Glomerular visceral epithelial cell (primary cell): ENCODE measurements at regions not wholly inside any gene's neighbourhood (a gene's known extent, or its start where the extent isn't known, plus 50 kb on each side); places are given as distances from the start of the nearest gene placed in this dataset.

Source experiments
- DNase-seq: peaks from one replicate; pipeline ENCODE4 v3.0.0-alpha.2; 2016; ENCODE audit errors: extremely low spot score

- DNase-seq = no peak
Measured at GRCh38 chr17:72008236-72008876, 112.5 kb upstream of the SOX9 start.

- DNase-seq = no peak
Measured at GRCh38 chr17:72011561-72011960, 109.3 kb upstream of the SOX9 start.

GRCh38 chr17:72021417-72022041 lies 99.3 kb upstream of the SOX9 start:
- no peak for DNase-seq

- DNase-seq = no peak
Measured at GRCh38 chr17:72022328-72023275, 98.2 kb upstream of the SOX9 start.

GRCh38 chr17:72024457-72024856 lies 96.4 kb upstream of the SOX9 start:
- DNase-seq = no peak

- DNase-seq = no peak
Measured at GRCh38 chr17:72025113-72025512, 95.7 kb upstream of the SOX9 start.

- DNase-seq = peak; percentile 50
Measured at GRCh38 chr17:72030067-72030899, 90.5 kb upstream of the SOX9 start.

GRCh38 chr17:72031219-72031884 lies 89.5 kb upstream of the SOX9 start:
- no peak for DNase-seq

- no peak for DNase-seq
Measured at GRCh38 chr17:72033334-72033733, 87.5 kb upstream of the SOX9 start.

- no peak for DNase-seq
Measured at GRCh38 chr17:72034000-72034399, 86.8 kb upstream of the SOX9 start.

GRCh38 chr17:72038427-72038826 lies 82.4 kb upstream of the SOX9 start:
- DNase-seq = no peak

GRCh38 chr17:72039490-72039889 lies 81.3 kb upstream of the SOX9 start:
- no peak for DNase-seq

GRCh38 chr17:72046178-72046577 lies 74.6 kb upstream of the SOX9 start:
- DNase-seq = no peak

GRCh38 chr17:72046643-72047612 lies 73.9 kb upstream of the SOX9 start:
- no peak for DNase-seq

GRCh38 chr17:72049914-72050313 lies 70.9 kb upstream of the SOX9 start:
- no peak for DNase-seq

GRCh38 chr17:72053036-72053435 lies 67.8 kb upstream of the SOX9 start:
- DNase-seq = no peak

GRCh38 chr17:72053449-72053848 lies 67.4 kb upstream of the SOX9 start:
- no peak for DNase-seq

- DNase-seq = no peak
Measured at GRCh38 chr17:72056155-72056554, 64.7 kb upstream of the SOX9 start.

GRCh38 chr17:72056727-72057290 lies 64.0 kb upstream of the SOX9 start:
- no peak for DNase-seq

GRCh38 chr17:72060084-72060483 lies 60.7 kb upstream of the SOX9 start:
- no peak for DNase-seq
